HFFc6 (cell line): ENCODE measurements at regions not wholly inside any gene's neighbourhood (a gene's known extent, or its start where the extent isn't known, plus 50 kb on each side); places are given as distances from the start of the nearest gene placed in this dataset.

Experiments used
- DNase-seq: peaks from one replicate; pipeline ENCODE4 v3.0.0-alpha.2; 2018
- H3K27ac Mint-ChIP-seq: 2 replicates; pipeline ENCODE4 v1.8.0; 2020; ENCODE audit warnings: mild to moderate bottlenecking, mixed read lengths
- H3K27me3 Mint-ChIP-seq: 2 replicates; pipeline ENCODE4 v1.8.0; 2021; ENCODE audit warnings: mild to moderate bottlenecking, moderate library complexity, mixed read lengths; ENCODE audit not compliant: insufficient read depth
- H3K36me3 Mint-ChIP-seq: 2 replicates; pipeline ENCODE4 v1.8.0; 2021; ENCODE audit warnings: low read depth, mixed read lengths
- H3K4me1 Mint-ChIP-seq: 2 replicates; pipeline ENCODE4 v1.8.0; 2020; ENCODE audit warnings: low read depth, mixed read lengths
- H3K4me3 Mint-ChIP-seq: 2 replicates; pipeline ENCODE4 v1.8.0; 2020; ENCODE audit warnings: mild to moderate bottlenecking, moderate library complexity, mixed read lengths
- H3K9me3 Mint-ChIP-seq: 2 replicates; pipeline ENCODE4 v1.8.0; 2020; ENCODE audit warnings: mild to moderate bottlenecking, mixed read lengths
- TF ChIP-seq, protein P1 (sequence below): fragments of 200-600 bp; sonication (generic); IDR thresholded peaks from 2 replicates; pipeline ENCODE4 v1.5.0; 2021; ENCODE audit warnings: antibody characterized with exemption, mild to moderate bottlenecking

- Mint-ChIP-seq H3K4me1 (peaks cover 78% of the 10 kb centered on the region), H3K4me3 (peak overlapping the region; percentile 50; the same call in 1 of the 2 replicates), H3K9me3 (peaks cover 13% of the 10 kb centered on the region), H3K27ac (peak overlapping the region; percentile 85), H3K27me3 (no peaks in the 10 kb centered on the region; the same call in 1 of the 2 replicates), H3K36me3 (peaks cover 22% of the 10 kb centered on the region)
- DNase-seq = no peak
- TF ChIP-seq, protein P1, sequence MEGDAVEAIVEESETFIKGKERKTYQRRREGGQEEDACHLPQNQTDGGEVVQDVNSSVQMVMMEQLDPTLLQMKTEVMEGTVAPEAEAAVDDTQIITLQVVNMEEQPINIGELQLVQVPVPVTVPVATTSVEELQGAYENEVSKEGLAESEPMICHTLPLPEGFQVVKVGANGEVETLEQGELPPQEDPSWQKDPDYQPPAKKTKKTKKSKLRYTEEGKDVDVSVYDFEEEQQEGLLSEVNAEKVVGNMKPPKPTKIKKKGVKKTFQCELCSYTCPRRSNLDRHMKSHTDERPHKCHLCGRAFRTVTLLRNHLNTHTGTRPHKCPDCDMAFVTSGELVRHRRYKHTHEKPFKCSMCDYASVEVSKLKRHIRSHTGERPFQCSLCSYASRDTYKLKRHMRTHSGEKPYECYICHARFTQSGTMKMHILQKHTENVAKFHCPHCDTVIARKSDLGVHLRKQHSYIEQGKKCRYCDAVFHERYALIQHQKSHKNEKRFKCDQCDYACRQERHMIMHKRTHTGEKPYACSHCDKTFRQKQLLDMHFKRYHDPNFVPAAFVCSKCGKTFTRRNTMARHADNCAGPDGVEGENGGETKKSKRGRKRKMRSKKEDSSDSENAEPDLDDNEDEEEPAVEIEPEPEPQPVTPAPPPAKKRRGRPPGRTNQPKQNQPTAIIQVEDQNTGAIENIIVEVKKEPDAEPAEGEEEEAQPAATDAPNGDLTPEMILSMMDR = no peak
Observed at GRCh38 chr20:4546342-4546741, 139.9 kb upstream of the PRNP start.

DNA sequence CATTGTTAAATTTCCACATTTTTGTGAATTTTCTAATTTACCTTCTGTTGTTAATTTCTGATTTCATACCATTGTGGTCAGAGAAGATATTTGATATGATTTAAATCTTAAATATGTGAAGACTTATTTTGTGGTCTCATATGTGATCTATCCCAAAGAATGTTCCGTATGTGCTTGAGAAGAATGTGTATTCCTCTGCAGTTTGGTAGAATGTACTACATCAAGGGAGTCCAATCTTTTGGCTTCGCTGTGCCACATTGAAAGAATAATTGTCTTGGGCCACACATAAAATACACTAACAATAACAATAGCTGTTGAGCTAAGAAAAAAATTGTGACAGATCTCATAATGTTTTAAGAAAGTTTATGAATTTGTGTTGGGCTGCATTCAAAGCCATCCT lies 140.7 kb upstream of the PRNP start:
- Mint-ChIP-seq H3K36me3 (peaks cover 22% of the 10 kb centered on the region), H3K9me3 (peaks cover 13% of the 10 kb centered on the region), H3K4me1 (peaks cover 72% of the 10 kb centered on the region), H3K27ac (peak overlapping the region; percentile 85), H3K27me3 (no peaks in the 10 kb centered on the region; the same call in 1 of the 2 replicates), H3K4me3 (peak overlapping the region; percentile 35)
- TF ChIP-seq, protein P1 = no peak
- DNase-seq = no peak

- TF ChIP-seq, protein P1 = no peak
- peaks cover 12% of the 10 kb centered on the region for H3K9me3 Mint-ChIP-seq
- H3K4me3 Mint-ChIP-seq = peak overlapping the region; percentile 35; the same call in 1 of the 2 replicates
- H3K36me3 Mint-ChIP-seq = peaks cover 21% of the 10 kb centered on the region
- no peaks in the 10 kb centered on the region; the same call in 1 of the 2 replicates for H3K27me3 Mint-ChIP-seq
- peak overlapping the region; percentile 85 for H3K27ac Mint-ChIP-seq
- peaks cover 64% of the 10 kb centered on the region for H3K4me1 Mint-ChIP-seq
- DNase-seq = peak; percentile 75
Observed at GRCh38 chr20:4544765-4545164, 141.5 kb upstream of the PRNP start.

GRCh38 chr20:4542270-4542669 lies 144.0 kb upstream of the PRNP start:
- TF ChIP-seq, protein P1 = no peak
- Mint-ChIP-seq H3K27ac (no peak overlapping the region), H3K9me3 (no peaks in the 10 kb centered on the region), H3K4me1 (peaks cover 40% of the 10 kb centered on the region), H3K36me3 (peaks cover 14% of the 10 kb centered on the region), H3K4me3 (no peak overlapping the region), H3K27me3 (no peaks in the 10 kb centered on the region; the same call in 1 of the 2 replicates)
- DNase-seq = no peak

DNA sequence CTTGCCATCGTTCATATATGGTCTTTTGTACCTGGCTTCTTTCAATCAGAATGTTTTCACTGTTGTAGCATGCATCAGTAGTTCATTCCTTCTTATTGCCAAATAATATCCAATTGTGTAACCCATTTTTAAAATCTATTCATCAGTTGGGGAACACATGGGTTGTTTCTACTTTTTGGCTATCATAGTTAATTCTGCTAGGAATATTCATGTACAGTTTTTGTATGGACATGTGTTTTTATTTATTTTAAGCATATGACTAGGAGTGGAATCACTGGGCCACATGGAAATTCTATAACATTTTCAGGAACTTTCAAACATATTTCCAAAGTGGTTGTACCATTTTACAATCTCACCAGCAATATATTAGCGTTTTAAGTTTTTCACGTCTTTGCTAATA lies 151.9 kb upstream of the PRNP start:
- Mint-ChIP-seq H3K36me3 (peaks cover 17% of the 10 kb centered on the region), H3K9me3 (peaks cover 3% of the 10 kb centered on the region), H3K27me3 (no peaks in the 10 kb centered on the region), H3K4me3 (no peak overlapping the region), H3K27ac (no peak overlapping the region), H3K4me1 (0 out of 2 replicates have a peak, but pooled peaks cover 5% of the 10 kb centered on the region)
- DNase-seq = no peak
- TF ChIP-seq, protein P1 = no peak
